ENCODE measurements at regions not wholly inside any gene's neighbourhood (a gene's known extent, or its start where the extent isn't known, plus 50 kb on each side); places are given as distances from the start of the nearest gene placed in this dataset.
A peak's percentile ranks its signal among the peaks of the same experiment; 100 is the strongest.

DNA sequence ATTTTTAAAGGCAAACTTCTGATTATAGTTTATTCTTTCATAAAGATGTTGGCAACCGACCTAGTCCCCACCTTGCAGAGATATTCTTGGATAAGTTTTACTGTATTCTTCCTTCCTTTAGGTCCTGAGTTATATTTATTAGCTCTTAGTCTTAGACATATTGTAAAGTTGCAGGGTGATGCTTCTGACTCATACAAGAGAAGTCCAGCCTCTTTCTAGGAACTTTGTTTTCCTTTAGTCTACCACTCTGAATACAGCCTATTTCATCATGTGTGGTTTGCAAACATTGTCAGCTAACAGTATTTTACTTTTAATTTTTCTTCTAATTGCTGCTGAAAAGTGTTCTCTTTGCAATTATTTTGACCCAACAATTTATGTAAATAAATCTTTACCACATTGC lies 686.7 kb downstream of the COL12A1 start:
- Histone ChIP-seq H3K9me3 (ENCODE audit: control insufficient read depth, insufficient read depth, low read length) (no peaks in the 10 kb centered on the region), H3K27ac (ENCODE audit: low read depth, low read length) (no peak overlapping the region), H3K27me3 (ENCODE audit: control insufficient read depth, insufficient read depth, low read length) (no peaks in the 10 kb centered on the region), H3K4me3 (ENCODE audit: low read depth, low read length) (no peak overlapping the region)
- TF ChIP-seq CTCF (IDR thresholded peaks at IDR 0.05; ENCODE audit: low read depth, low read length): no peak
- peak; percentile 11 for DNase-seq (ENCODE audit: low read depth, low spot score)
- ChIA-PET POLR2A (no interaction called here), CTCF (no interaction called here)

DNA sequence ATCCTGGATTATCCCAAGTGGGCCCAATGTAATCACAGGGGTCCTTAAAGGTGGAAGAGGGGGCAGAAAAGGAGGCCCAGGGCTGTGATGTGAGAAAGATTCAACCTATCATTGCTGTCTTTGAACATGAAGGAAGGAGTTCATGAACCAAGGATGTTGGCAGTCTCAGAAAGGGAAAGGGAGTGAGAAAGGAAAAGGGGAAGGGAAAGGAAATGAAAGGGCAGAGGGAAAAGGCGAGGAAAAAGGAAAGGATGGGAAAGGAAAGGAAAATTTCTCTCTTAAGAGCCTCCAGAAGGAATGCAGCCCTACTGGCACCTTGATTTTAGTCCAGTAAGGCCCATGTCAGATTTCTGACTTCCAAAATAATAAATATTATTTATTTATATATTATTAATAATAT lies 687.8 kb downstream of the COL12A1 start:
- ChIA-PET POLR2A (no interaction called here), CTCF (no interaction called here)
- Histone ChIP-seq H3K9me3 (ENCODE audit: control insufficient read depth, insufficient read depth, low read length) (no peaks in the 10 kb centered on the region), H3K4me3 (ENCODE audit: low read depth, low read length) (no peak overlapping the region), H3K27me3 (ENCODE audit: control insufficient read depth, insufficient read depth, low read length) (no peaks in the 10 kb centered on the region), H3K27ac (ENCODE audit: low read depth, low read length) (no peak overlapping the region)
- DNase-seq (ENCODE audit: low read depth, low spot score): no peak
- TF ChIP-seq CTCF (IDR thresholded peaks at IDR 0.05; ENCODE audit: low read depth, low read length): no peak

DNA sequence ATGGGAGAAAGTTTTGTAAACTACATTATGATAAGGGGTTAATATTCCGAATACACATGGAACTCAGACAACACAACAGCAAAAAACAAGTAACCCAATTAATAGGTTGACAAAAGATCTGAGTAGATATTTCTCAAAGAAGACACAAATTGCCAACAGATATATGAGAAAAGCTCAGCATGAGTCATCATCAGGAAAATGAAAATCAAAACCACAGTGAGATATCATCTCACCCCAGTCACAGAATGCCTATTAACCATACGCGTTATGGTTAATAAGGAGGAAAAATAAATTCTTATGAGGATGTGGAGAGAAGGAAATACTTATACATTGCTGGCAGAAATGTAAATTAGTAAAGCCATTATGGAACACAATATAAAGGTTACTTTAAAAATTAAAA lies 695.0 kb downstream of the COL12A1 start:
- no peak overlapping the region for H3K4me3 ChIP-seq (ENCODE audit: low read depth, low read length)
- H3K27me3 ChIP-seq (ENCODE audit: control insufficient read depth, insufficient read depth, low read length): no peaks in the 10 kb centered on the region
- H3K27ac ChIP-seq (ENCODE audit: low read depth, low read length): no peak overlapping the region
- ChIA-PET POLR2A (no interaction called here), CTCF (no interaction called here)
- no peak for DNase-seq (ENCODE audit: low read depth, low spot score)
- H3K9me3 ChIP-seq (ENCODE audit: control insufficient read depth, insufficient read depth, low read length): no peaks in the 10 kb centered on the region
- no peak for TF ChIP-seq CTCF (IDR thresholded peaks at IDR 0.05; ENCODE audit: low read depth, low read length)

DNA sequence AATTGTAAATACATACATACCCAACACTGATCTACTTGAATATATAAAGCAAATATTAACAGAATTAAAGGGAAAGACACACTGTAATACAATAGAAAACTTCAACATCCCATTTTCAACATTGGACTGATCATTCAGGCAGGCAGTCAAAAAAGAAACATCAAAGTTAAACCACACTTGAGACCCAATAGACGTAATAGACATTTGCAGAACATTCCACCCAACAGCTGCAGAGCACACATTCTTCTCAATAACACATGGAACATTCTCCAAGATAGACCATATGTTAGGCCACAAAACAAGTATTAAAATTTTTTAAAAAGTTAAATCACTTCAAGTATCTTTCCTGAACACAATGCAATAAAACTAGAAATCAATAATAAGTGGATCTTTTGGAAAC lies 698.2 kb downstream of the COL12A1 start:
- no peak for DNase-seq (ENCODE audit: low read depth, low spot score)
- Histone ChIP-seq H3K27me3 (ENCODE audit: control insufficient read depth, insufficient read depth, low read length) (no peaks in the 10 kb centered on the region), H3K27ac (ENCODE audit: low read depth, low read length) (no peak overlapping the region), H3K9me3 (ENCODE audit: control insufficient read depth, insufficient read depth, low read length) (peaks cover 8% of the 10 kb centered on the region; the same call in 1 of the 2 replicates), H3K4me3 (ENCODE audit: low read depth, low read length) (no peak overlapping the region)
- ChIA-PET CTCF (no interaction called here), POLR2A (no interaction called here)
- no peak for TF ChIP-seq CTCF (IDR thresholded peaks at IDR 0.05; ENCODE audit: low read depth, low read length)

DNA sequence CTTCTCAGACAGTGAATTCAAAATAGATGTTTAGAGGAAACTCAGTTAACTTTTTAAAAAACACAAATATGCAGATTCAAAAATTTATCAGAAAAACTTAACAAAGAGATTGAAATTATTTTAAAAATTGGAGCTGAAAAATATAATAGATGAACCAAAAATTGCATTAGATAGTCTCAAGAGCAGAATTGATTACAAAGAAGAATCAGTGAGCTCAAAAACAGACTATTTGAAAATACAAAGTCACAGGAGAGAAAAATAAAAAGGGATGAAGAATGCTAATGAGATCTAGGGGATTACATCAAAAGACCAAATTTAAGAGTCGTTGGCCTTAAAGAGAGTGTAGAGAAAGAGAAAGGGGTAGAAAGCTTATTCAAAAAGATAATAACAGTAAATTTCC lies 700.5 kb downstream of the COL12A1 start:
- TF ChIP-seq CTCF (IDR thresholded peaks at IDR 0.05; ENCODE audit: low read depth, low read length): no peak
- CTCF ChIA-PET: no interaction called here
- Histone ChIP-seq H3K9me3 (ENCODE audit: control insufficient read depth, insufficient read depth, low read length) (peaks cover 8% of the 10 kb centered on the region; the same call in 1 of the 2 replicates), H3K27ac (ENCODE audit: low read depth, low read length) (no peak overlapping the region), H3K4me3 (ENCODE audit: low read depth, low read length) (no peak overlapping the region), H3K27me3 (ENCODE audit: control insufficient read depth, insufficient read depth, low read length) (no peaks in the 10 kb centered on the region)
- POLR2A ChIA-PET: no interaction called here
- DNase-seq (ENCODE audit: low read depth, low spot score): no peak

All from AG04450 (cell line).